NOMO-1 (cell line): ENCODE measurements at regions not wholly inside any gene's neighbourhood (a gene's known extent, or its start where the extent isn't known, plus 50 kb on each side); places are given as distances from the start of the nearest gene placed in this dataset.

ENCODE experiments used
- DNase-seq, 2 experiments: peaks; one replicate each; lab custom pipeline; 2025; ENCODE audit not compliant: unreplicated experiment in 2 of 2; lab: John Stamatoyannopoulos, UW

DNA sequence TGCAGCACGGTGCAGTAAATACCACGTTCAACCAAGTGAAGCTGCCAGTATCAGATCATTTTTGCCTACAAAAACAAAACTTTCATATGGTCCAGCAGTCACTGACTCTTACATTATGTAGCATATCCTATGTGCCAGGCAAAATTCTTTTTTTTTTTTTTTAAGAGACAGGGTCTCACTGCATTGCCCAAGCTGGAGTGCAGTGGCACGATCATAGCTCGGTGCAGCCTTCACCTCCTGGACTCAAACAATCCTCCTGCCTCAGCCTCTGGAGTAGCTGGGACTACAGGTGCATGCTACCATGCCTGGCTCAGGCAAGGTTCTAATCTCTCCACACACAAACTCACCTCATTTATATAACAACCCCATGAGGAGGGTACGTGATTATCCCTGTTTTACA is 208.6 kb upstream of the JARID2 start:
- DNase-seq: no peak

DNA sequence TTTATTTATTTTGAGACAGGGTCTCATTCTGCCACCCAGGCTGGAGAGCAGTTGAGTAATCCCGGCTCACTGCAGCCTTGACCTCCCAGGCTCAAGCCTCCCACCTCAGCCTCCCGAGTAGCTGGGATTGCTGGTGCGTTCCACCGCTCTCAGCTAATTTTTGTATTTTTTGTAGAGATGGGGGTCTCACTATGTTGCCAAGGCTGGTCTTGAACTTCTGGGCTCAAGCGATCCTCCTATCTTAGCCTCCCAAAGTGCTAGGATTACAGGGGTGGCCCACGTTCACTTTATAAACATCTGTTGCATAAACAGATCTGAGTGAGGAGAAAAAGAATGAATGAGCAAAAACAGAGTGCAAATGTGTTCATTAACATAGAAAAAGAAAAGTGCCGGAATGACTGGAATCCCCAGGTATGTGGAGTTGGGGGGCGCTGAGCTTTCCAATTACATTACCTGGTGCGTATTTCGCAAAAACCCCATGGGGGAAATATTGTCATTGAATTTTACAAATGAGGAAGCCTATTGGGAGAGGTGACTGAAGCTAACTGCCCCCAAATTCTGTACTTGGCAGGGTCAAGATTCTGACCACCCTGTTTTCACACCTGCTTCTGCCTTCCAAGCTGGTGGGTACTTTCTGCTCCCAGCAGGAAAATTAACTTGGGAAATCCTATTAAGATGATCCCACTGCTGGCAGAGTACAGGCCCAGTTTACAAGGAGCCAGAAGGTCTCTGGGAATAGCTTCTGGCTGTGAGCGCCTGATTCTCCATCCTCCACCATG is 207.7 kb upstream of the JARID2 start:
- DNase-seq: no peak

DNA sequence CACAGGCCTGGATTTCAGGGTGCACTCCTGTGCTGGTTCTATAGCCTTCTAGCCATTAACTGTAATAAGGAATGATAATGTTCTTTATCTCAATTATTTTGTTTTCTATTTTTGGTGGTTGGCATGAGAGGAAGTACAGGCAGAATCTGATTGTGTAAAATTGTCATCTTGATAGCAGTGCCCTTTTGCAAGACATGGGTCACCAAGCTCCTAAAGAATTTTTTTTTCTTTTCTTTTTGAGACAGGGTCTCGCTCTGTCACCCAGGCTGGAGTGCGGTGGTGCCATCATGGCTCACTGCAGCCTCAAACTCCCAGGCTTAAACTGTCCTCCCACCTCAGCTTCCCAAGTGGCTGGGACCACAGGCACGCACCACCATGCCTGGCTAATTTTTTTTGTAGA is 206.7 kb upstream of the JARID2 start:
- no peak for DNase-seq

DNA sequence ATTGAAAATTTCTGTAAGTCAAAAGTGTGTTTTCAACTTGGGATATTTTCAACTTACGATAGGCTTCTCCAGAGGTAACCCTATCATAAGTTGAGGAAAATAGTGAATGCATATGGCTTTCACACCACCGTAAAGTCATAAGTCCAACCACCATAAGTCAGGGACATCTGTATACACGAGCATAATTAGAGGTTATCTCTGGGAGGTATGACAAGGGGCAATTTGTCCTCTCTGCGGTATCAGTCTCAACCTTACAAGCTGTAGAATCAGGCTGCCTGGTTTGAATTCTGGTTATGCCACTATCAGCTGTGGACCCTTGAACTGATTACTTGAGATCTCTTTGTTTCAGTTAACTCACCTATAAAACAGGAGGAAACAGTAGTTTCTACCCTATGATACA is 202.9 kb upstream of the JARID2 start:
- no peak for DNase-seq

DNA sequence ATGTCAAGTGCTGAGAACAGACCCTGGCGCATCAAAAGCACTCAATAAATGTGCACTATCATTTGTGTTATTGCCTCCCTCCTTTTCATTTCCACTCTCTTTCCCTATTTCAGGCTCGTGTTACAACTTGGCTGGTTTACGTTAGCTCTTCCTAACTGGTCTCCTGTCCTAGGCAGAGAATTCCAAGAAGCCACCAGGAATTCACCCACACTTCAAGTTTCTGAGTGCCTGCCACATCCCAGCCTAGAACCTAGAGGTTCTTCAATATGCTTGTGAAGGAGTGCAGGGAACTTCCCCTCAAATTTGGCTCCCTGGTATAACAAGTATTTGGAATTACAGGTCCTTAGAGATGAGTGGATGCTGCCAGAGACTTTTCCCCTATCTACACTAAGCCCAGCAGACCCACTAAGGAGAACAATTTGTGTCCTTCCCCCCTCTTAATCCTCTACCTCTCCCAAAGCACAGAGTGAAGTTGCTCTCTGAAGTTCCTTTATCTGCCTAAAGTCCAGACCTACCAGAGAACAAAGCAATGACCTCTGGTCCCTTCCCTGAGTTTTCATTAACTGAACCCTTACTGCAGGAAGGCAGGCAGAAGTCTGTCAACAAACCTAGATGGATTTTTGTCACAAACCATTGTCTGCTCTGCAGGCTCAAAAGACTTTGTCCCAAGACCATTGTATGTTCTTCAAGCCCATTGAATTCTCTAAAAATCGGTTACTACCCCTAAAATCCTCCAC is 201.6 kb upstream of the JARID2 start:
- no peak for DNase-seq

DNA sequence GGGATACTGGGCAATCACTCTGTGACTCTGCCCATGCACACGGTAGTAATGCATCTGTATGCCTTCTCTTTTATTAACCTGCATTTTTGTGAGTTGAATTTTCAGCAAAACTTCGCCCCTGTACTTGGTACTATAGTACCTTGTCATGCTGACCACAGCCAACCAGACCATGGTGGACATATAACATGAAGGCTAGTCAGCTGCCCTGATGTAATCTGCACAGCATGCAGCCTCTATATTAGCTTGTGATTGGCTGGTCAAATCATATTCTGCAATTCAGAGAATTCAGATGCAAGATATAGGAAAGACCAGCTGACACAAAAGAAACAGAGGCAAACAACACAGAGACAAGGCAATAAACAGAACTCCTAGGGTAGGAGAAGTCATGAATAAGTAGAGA is 200.9 kb upstream of the JARID2 start:
- no peak for DNase-seq

DNA sequence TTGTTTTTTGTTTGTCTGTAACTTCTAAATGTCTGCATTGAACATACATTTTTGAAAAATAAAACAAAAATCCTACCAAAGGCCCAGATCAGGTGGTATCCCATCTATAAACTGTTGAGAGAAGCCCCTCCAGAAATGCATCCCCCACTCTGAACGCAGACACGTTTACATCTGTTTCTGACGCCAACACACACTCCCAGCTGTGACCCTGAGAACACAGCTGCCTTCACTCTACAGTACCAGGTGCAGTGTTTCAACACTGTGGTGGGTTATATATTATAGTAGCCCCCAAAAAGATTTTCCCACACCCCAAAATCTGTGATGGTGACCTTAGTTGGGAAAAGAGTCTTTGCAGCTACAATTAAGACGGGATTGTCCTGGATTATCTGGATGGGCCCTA is 199.1 kb upstream of the JARID2 start:
- no peak for DNase-seq

DNA sequence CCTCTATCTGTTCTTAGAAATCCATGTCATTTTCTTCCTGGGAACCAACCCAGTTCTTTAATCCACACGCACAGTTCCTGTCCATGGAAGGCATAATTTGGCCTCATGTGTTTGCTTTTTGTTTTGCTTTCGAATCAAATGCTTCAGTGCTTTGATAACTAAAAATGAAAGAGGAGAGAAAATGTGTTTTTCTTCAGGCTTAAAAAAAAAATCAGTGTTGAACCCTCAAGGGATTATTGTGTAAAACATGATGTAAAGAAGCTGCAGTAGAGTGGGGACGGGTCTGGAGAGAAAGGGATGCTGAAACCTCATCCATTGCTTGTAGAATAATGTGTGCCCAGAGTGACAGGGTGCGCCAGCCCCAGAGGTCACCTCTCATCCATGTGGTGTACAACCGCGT is 197.5 kb upstream of the JARID2 start:
- DNase-seq: no peak

GRCh38 chr6:15058200-15059061 is 187.4 kb upstream of the JARID2 start:
- no peak for DNase-seq

DNA sequence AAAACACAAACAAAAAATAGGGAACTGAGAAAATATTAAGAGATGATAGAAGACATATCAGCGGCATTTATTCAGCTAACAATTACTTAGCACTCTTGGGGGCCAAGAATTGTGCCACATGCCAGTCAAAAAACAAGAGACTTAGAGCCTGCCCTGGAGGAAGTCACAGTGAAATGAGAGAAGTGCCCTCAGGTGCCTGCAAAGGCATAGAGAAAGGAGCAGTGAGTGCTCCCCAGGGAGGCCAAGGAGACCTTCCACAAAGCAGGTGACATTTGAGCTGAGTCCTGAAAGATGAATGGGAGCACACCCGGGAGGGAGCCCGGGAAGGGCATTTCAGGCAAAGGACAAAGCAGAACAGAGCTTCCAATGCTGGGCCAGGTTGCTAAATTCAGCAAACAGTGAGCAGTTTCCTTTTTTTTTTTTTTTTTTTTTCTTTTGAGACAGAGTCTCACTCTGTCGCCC is 184.7 kb upstream of the JARID2 start:
- DNase-seq: peak; percentile 45 to 50

DNA sequence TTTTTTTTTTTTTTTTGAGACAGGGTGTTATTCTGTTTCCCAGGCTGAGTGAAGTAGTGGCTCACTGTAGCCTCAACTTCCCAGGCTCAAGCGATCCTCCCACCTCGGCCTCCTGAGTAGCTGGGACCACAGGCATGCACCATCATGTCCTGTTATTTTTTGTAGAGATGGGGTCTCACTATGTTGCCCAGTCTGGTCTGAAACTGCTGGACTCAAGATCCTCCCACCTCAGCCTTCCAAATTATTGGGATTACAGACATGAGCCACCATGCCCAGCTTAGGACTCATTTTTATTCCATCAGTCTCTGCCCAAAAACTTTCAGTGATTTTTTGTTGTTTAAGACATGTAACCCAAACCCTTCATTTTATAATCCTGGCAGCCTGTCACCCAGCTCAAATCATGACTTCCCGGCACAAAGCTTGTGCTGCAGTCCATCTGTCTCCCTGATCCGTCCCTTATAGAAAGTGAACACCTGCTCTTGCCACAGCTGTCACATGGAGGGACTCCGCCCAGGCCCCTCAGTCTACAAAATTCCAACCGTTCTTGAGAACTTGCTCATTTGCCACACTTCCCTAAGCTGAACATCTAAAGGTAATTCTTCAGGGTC is 183.9 kb upstream of the JARID2 start:
- no peak for DNase-seq

GRCh38 chr6:15062516-15063252 is 183.2 kb upstream of the JARID2 start:
- DNase-seq: peak; percentile 80 to 89

GRCh38 chr6:15063253-15063853 is 182.5 kb upstream of the JARID2 start:
- DNase-seq: peak; percentile 74 to 75

DNA sequence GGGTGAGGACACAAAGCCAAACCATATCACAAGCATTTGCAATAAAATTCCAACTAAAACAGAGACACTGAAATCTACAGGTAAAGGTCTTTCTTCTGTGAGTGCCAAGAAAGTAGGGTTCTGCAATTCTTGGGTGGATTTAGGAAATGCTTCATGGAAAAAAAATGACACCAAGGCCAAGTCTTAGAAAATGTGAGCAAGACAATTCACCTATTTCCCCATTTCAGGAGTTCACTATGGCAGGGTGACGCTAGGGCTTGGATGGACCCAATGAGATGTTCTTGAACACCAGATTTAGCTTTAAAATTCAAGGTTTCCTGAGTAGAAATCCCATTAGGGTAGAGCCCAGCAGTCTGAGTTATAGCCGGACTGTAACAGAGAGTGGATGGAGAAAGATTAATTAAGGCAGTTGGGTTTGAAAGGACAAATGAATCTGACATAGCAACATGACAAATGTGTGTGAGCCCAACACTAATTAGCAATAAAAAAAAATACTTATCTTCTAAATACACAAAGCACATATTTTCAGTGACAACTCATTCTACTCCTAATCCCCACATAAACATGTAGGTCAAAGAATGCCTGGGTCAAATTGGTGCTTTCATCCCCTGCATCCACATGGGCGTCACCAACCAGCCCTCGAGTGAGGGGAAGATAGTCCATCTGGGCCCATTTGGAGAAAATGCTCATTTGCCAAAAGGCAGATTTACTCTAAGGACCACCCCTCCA is 180.4 kb upstream of the JARID2 start:
- DNase-seq: no peak

GRCh38 chr6:15066089-15066758 is 179.6 kb upstream of the JARID2 start:
- no peak for DNase-seq

DNA sequence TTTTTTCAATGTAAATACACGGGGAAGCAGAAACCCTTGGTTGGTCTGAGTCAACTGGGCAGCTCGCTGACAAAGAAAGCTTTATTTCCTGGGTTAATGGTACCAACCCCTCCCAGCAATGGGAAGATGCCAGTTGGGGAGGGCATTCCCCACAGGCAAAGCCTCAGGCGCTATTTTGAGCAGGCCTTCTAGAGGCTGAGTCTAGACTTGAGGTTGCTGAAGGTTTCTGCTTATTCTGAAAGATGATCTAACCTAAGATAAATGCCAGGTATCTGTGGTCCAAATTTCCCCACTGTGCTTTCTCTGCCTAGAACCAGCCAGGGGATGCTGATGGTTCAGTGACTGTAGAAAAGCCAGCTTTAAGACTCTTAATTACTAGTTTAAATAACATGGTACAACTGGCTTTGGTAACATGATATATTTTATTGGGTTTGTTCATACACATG is 172.5 kb upstream of the JARID2 start:
- no peak for DNase-seq

GRCh38 chr6:15073883-15074465 is 171.9 kb upstream of the JARID2 start:
- DNase-seq: no peak

- no peak for DNase-seq
Measured at GRCh38 chr6:15074806-15075205, 171.1 kb upstream of the JARID2 start.
